K562 (cell line): ENCODE measurements at regions not wholly inside any gene's neighbourhood (a gene's known extent, or its start where the extent isn't known, plus 50 kb on each side); places are given as distances from the start of the nearest gene placed in this dataset.

Experiments
- CCNT2 ChIP-seq: IDR thresholded peaks from 2 replicates; pipeline ENCODE4 v1.6.1; 2011; ENCODE audit warnings: borderline replicate concordance, low read depth, mild to moderate bottlenecking, moderate library complexity, mixed read lengths, low read length; ENCODE audit not compliant: insufficient read length; ENCODE audit errors: extremely low read depth
- CHD2 ChIP-seq: IDR thresholded peaks from 2 replicates; pipeline ENCODE4 v1.6.1; 2011; ENCODE audit warnings: low read depth, low read length
- GATA2 ChIP-seq: sonication (generic); formaldehyde crosslinking; IDR thresholded peaks from 2 replicates; pipeline ENCODE4 v1.4.0; 2020; ENCODE audit warnings: mild to moderate bottlenecking, missing genetic modification reagents
- NFRKB ChIP-seq: fragments of 450-650 bp; IDR thresholded peaks from 2 replicates; pipeline ENCODE4 v1.6.1; 2016; ENCODE audit warnings: low read depth
- ZNF76 ChIP-seq: fragments of 250-450 bp; sonication (Bioruptor Pico); IDR thresholded peaks from 2 replicates; pipeline ENCODE4 v1.4.0; 2020; ENCODE audit warnings: mild to moderate bottlenecking, moderate library complexity, borderline replicate concordance
- TF ChIP-seq, protein P1 (sequence below): fragments of 250-450 bp; sonication (Bioruptor Pico); IDR thresholded peaks from 2 replicates; pipeline ENCODE4 v1.8.0; 2021; ENCODE audit warnings: mild to moderate bottlenecking, moderate library complexity
- TF ChIP-seq, protein P2 (sequence below): sonication (generic); formaldehyde crosslinking; IDR thresholded peaks from 2 replicates; pipeline ENCODE4 v1.8.1; 2022; ENCODE audit warnings: missing genetic modification reagents
- TF ChIP-seq, protein P3 (sequence below), 3 experiments: IDR thresholded peaks in 2 of 3; conservative IDR thresholded peaks in 1 of 3; 2 replicates each; pipeline ENCODE4 v1.5.1; 2011 to 2012; ENCODE audit warnings: low read length in 3 of 3, mild to moderate bottlenecking in 3 of 3, control low read depth in 2 of 3, improper control_type of control experiment in 1 of 3, inconsistent platforms in 1 of 3, low read depth in 1 of 3, mixed read lengths in 1 of 3, moderate library complexity in 1 of 3; ENCODE audit not compliant: insufficient read depth in 2 of 3

DNA sequence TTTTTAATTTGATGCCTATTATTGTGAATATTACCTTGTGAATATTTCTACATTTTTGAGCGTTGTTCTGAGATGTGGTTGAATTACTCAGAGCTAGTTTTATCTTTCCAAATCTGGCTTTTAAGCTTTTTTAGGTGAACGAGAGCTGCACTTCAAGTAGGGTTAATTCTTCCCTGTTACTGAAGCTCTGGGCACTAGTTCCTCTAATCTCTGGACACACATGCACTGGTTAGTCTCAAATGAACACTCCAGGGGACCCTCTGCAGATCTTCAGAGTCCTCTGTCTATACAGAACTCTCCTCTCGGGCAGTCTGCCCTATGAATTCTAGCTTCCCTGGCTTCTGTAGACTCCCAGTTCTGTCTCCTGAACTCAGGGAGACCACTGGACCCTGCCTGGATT is 237.5 kb upstream of the TBC1D5 start:
- no peak for TF ChIP-seq CCNT2
- TF ChIP-seq CHD2 = no peak
- TF ChIP-seq, protein P1, sequence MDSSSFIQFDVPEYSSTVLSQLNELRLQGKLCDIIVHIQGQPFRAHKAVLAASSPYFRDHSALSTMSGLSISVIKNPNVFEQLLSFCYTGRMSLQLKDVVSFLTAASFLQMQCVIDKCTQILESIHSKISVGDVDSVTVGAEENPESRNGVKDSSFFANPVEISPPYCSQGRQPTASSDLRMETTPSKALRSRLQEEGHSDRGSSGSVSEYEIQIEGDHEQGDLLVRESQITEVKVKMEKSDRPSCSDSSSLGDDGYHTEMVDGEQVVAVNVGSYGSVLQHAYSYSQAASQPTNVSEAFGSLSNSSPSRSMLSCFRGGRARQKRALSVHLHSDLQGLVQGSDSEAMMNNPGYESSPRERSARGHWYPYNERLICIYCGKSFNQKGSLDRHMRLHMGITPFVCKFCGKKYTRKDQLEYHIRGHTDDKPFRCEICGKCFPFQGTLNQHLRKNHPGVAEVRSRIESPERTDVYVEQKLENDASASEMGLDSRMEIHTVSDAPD (CRISPR knock-in tag) = no peak
- TF ChIP-seq, protein P2, sequence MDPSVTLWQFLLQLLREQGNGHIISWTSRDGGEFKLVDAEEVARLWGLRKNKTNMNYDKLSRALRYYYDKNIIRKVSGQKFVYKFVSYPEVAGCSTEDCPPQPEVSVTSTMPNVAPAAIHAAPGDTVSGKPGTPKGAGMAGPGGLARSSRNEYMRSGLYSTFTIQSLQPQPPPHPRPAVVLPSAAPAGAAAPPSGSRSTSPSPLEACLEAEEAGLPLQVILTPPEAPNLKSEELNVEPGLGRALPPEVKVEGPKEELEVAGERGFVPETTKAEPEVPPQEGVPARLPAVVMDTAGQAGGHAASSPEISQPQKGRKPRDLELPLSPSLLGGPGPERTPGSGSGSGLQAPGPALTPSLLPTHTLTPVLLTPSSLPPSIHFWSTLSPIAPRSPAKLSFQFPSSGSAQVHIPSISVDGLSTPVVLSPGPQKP (CRISPR knock-in tag) = no peak
- no peak for TF ChIP-seq GATA2
- no peak for TF ChIP-seq NFRKB
- TF ChIP-seq, protein P3, sequence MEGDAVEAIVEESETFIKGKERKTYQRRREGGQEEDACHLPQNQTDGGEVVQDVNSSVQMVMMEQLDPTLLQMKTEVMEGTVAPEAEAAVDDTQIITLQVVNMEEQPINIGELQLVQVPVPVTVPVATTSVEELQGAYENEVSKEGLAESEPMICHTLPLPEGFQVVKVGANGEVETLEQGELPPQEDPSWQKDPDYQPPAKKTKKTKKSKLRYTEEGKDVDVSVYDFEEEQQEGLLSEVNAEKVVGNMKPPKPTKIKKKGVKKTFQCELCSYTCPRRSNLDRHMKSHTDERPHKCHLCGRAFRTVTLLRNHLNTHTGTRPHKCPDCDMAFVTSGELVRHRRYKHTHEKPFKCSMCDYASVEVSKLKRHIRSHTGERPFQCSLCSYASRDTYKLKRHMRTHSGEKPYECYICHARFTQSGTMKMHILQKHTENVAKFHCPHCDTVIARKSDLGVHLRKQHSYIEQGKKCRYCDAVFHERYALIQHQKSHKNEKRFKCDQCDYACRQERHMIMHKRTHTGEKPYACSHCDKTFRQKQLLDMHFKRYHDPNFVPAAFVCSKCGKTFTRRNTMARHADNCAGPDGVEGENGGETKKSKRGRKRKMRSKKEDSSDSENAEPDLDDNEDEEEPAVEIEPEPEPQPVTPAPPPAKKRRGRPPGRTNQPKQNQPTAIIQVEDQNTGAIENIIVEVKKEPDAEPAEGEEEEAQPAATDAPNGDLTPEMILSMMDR (IDR thresholded peaks at IDR 0.05 in 2 of 3, conservative IDR thresholded peaks at IDR 0.05 in 1 of 3; ENCODE audit: insufficient read depth in 2 of 3, low read depth in 1 of 3, low read length in 3 of 3) = no peak
- no peak for TF ChIP-seq ZNF76 (CRISPR knock-in tag)
